AG04449 (cell line): ENCODE measurements at regions not wholly inside any gene's neighbourhood (a gene's known extent, or its start where the extent isn't known, plus 50 kb on each side); places are given as distances from the start of the nearest gene placed in this dataset.

Experiments
- CTCF ChIA-PET: fragments of 350-600 bp; formaldehyde crosslinking; extraction: SDS; loops from one replicate; lab custom pipeline; 2021; ENCODE audit warnings: antibody characterized with exemption; lab: Yijun Ruan, JAX
- POLR2A ChIA-PET: fragments of 400-600, 350-600 bp; formaldehyde crosslinking; extraction: SDS; loops from one replicate; lab custom pipeline; 2020; ENCODE audit warnings: antibody characterized with exemption, inconsistent platforms; lab: Yijun Ruan, JAX
- DNase-seq: peaks from one replicate; pipeline ENCODE4 v3.0.0-alpha.2; 2010; ENCODE audit warnings: low read depth, low spot score
- H3K4me3 ChIP-seq: 2 replicates; pipeline ENCODE4 v1.5.1; 2011; ENCODE audit warnings: low read depth, mild to moderate bottlenecking, control low read depth, low read length
- CTCF ChIP-seq: IDR thresholded peaks from one replicate; pipeline ENCODE4 v1.5.1; 2011; ENCODE audit warnings: mild to moderate bottlenecking, moderate library complexity, low read length, control low read depth, inconsistent platforms; ENCODE audit not compliant: insufficient read depth; ENCODE audit errors: missing control alignments

- no peak for TF ChIP-seq CTCF
- CTCF ChIA-PET, result no interaction called here
- POLR2A ChIA-PET, result no interaction called here
- no peak overlapping the region for H3K4me3 ChIP-seq
- no peak for DNase-seq
Observed at GRCh38 chr11:22984045-22984444, 123.8 kb upstream of the CCDC179 start.

- TF ChIP-seq CTCF, result no peak
- ChIA-PET CTCF (no interaction called here), POLR2A (no interaction called here)
- H3K4me3 ChIP-seq, result no peak overlapping the region
- no peak for DNase-seq
Observed at GRCh38 chr11:22989371-22989770, 129.1 kb upstream of the CCDC179 start.

- no peak for DNase-seq
- H3K4me3 ChIP-seq, result no peak overlapping the region
- POLR2A ChIA-PET, result no interaction called here
- CTCF ChIA-PET, result no interaction called here
- no peak for TF ChIP-seq CTCF
Observed at GRCh38 chr11:22991196-22991595, 130.9 kb upstream of the CCDC179 start.

GRCh38 chr11:23006730-23007129 is 146.5 kb upstream of the CCDC179 start:
- CTCF ChIA-PET, result interaction anchor here (1.8 kb wide), 1 partner anchor 14 kb away, joined by 9 read pairs; no protein-coding TSS in a partner anchor
- H3K4me3 ChIP-seq, result no peak overlapping the region
- POLR2A ChIA-PET, result no interaction called here
- no peak for DNase-seq
- TF ChIP-seq CTCF, result no peak

GRCh38 chr11:23010790-23011335 is 150.6 kb upstream of the CCDC179 start:
- no peak for DNase-seq
- TF ChIP-seq CTCF, result no peak
- CTCF ChIA-PET, result interaction anchor here (0.9 kb wide), 1 partner anchor 10 kb away, joined by 4 read pairs; no protein-coding TSS in a partner anchor
- POLR2A ChIA-PET, result no interaction called here
- no peak overlapping the region for H3K4me3 ChIP-seq

GRCh38 chr11:23012930-23013329 is 152.7 kb upstream of the CCDC179 start:
- no peak for TF ChIP-seq CTCF
- ChIA-PET CTCF (interaction anchor here (0.9 kb wide), 1 partner anchor 11 kb away, joined by 4 read pairs; no protein-coding TSS in a partner anchor), POLR2A (no interaction called here)
- H3K4me3 ChIP-seq, result no peak overlapping the region
- no peak for DNase-seq
